Karpas-422 (cell line): ENCODE measurements at regions not wholly inside any gene's neighbourhood (a gene's known extent, or its start where the extent isn't known, plus 50 kb on each side); places are given as distances from the start of the nearest gene placed in this dataset.

Experiments
- DNase-seq: peaks from one replicate; pipeline ENCODE4 v3.0.0-alpha.2; 2015
- H2AFZ ChIP-seq: fragments of 200-600 bp; sonication (generic); 2 replicates; pipeline ENCODE4 v1.6.1; 2014; ENCODE audit warnings: antibody characterized with exemption, low read length, mixed read lengths
- H3K27ac ChIP-seq: fragments of 200-600 bp; sonication (generic); 2 replicates; pipeline ENCODE4 v1.5.1; 2014; ENCODE audit warnings: mild to moderate bottlenecking, low read length, moderate library complexity
- H3K27me3 ChIP-seq: fragments of 200-600 bp; sonication (generic); 2 replicates; pipeline ENCODE4 v1.6.1; 2014; ENCODE audit warnings: low read length, mixed read lengths
- H3K36me3 ChIP-seq: fragments of 200-600 bp; sonication (generic); 2 replicates; pipeline ENCODE4 v1.6.1; 2014; ENCODE audit warnings: low read length, mixed read lengths; ENCODE audit not compliant: insufficient read depth
- H3K4me1 ChIP-seq: fragments of 200-600 bp; sonication (generic); 2 replicates; pipeline ENCODE4 v1.6.1; 2014; ENCODE audit warnings: mild to moderate bottlenecking, low read length, mixed read lengths
- H3K4me2 ChIP-seq: fragments of 200-600 bp; sonication (generic); 2 replicates; pipeline ENCODE4 v1.6.1; 2014; ENCODE audit warnings: low read length, low read depth, mild to moderate bottlenecking; ENCODE audit not compliant: poor library complexity, severe bottlenecking
- H3K4me3 ChIP-seq: fragments of 200-600 bp; sonication (generic); 2 replicates; pipeline ENCODE4 v1.5.1; 2014; ENCODE audit warnings: mild to moderate bottlenecking, antibody characterized with exemption, low read length, mixed read lengths
- H3K79me2 ChIP-seq: fragments of 200-600 bp; sonication (generic); 2 replicates; pipeline ENCODE4 v1.6.1; 2014; ENCODE audit warnings: mild to moderate bottlenecking, low read length, mixed read lengths
- H3K9ac ChIP-seq: fragments of 200-600 bp; sonication (generic); 2 replicates; pipeline ENCODE4 v1.6.0; 2014; ENCODE audit warnings: low read length
- H3K9me2 ChIP-seq: fragments of 200-600 bp; sonication (generic), shearing (Covaris generic); replicated peaks from 2 replicates; pipeline ENCODE4 v1.6.0; 2014; ENCODE audit warnings: mild to moderate bottlenecking, low read length, moderate library complexity; ENCODE audit not compliant: insufficient read depth
- H3K9me3 ChIP-seq: fragments of 300-700, 200-600 bp; sonication (generic); 2 replicates; pipeline ENCODE4 v1.6.1; 2014; ENCODE audit warnings: low read length, mixed read lengths
- H4K20me1 ChIP-seq: fragments of 200-600 bp; sonication (generic); 2 replicates; pipeline ENCODE4 v1.6.1; 2014; ENCODE audit warnings: mild to moderate bottlenecking, antibody characterized with exemption, low read length, low read depth; ENCODE audit not compliant: insufficient read depth

DNA sequence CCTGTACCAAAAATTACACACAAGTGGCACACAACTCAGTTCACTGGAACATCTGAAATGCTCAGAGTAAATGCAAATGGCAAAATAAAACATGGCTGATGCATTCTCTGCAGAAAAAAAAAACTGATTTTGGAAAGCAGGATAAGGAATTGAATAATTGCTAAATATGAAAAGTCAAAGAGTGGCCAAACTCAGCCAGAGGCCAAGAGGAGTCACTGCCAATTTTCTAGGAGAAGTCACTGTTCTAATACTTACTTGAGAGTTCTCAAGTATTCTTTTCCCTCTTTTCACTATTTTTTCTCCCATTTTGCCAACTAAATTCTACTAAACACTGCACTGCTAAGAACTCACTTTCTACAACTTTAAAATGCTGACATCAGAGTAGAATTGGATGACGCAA, 1018.6 kb downstream of the TUSC7 start:
- H3K79me2 ChIP-seq = no peaks in the 10 kb centered on the region
- H3K27ac ChIP-seq = no peak overlapping the region
- H3K9ac ChIP-seq = no peak overlapping the region
- H3K4me1 ChIP-seq = peaks cover 10% of the 10 kb centered on the region
- no peaks in the 10 kb centered on the region for H3K9me3 ChIP-seq
- H3K9me2 ChIP-seq = 0 out of 2 replicates have a peak, but pooled peaks cover 11% of the 10 kb centered on the region
- H3K4me3 ChIP-seq = no peak overlapping the region
- no peaks in the 10 kb centered on the region for H3K27me3 ChIP-seq
- no peaks in the 10 kb centered on the region for H4K20me1 ChIP-seq
- no peak overlapping the region for H2AFZ ChIP-seq
- DNase-seq = no peak
- no peak overlapping the region for H3K4me2 ChIP-seq
- H3K36me3 ChIP-seq = no peaks in the 10 kb centered on the region

DNA sequence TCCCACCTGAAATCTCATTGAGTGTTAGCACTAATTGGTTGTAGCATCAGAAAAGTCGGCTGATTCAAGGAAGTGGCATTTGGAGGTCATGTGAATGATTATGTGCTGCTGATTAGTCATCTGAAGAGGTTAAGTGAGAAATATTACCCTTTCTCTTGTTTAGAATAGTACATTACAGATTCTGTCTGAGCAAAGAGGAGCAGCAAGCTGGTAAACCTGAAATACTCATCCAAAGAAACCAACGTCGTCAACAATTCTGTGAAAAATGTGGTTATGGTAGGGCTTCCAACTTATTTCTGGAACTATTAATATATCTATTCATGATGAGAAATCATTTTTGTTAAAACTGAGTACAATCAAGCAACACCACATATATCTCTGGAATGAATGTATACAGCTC, 1024.9 kb downstream of the TUSC7 start:
- Histone ChIP-seq H3K4me3 (no peak overlapping the region), H3K36me3 (no peaks in the 10 kb centered on the region), H3K4me1 (no peaks in the 10 kb centered on the region)

DNA sequence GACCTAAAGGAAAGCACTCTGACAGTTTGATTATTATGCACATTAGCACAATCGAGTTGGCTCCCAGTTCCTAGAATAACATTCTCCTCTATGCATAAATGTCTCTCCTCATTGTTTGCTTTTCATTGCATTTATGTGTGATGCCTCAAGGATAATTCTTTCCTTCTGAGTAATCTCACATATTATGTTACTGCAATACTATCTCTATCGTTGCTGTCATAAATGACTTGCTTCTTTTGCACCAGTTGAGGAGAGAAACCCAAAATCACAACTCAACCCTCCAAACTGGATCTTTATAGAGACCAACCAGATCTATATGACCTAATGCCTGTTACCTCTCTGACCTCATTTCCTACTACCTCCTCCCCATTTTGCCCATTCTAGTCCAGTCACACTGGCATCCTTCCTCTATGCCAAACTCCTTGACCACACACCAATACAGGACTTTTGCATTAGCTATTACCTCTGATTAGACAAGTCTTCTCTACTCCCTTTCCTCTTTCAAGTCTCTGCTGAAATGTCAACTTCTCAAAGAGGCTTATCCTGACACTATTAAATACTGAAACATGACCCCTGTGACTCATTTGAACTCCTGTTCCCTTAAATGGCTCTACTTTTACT, 1026.0 kb downstream of the TUSC7 start:
- Histone ChIP-seq H3K27me3 (no peaks in the 10 kb centered on the region), H3K9ac (no peak overlapping the region), H3K4me3 (no peak overlapping the region), H3K27ac (no peak overlapping the region), H3K36me3 (no peaks in the 10 kb centered on the region), H4K20me1 (no peaks in the 10 kb centered on the region), H3K9me3 (no peaks in the 10 kb centered on the region), H3K9me2 (no peaks in the 10 kb centered on the region), H3K79me2 (no peaks in the 10 kb centered on the region), H2AFZ (no peak overlapping the region), H3K4me2 (no peak overlapping the region), H3K4me1 (no peaks in the 10 kb centered on the region)
- DNase-seq = no peak

More for the DNA sequence above, 1024.9 kb downstream of the TUSC7 start:
- Histone ChIP-seq H4K20me1 (no peaks in the 10 kb centered on the region), H3K79me2 (no peaks in the 10 kb centered on the region), H3K9me2 (no peaks in the 10 kb centered on the region), H3K4me2 (no peak overlapping the region), H3K9me3 (no peaks in the 10 kb centered on the region), H3K27me3 (no peaks in the 10 kb centered on the region), H3K27ac (no peak overlapping the region), H3K9ac (no peak overlapping the region), H2AFZ (no peak overlapping the region)
- DNase-seq = no peak

DNA sequence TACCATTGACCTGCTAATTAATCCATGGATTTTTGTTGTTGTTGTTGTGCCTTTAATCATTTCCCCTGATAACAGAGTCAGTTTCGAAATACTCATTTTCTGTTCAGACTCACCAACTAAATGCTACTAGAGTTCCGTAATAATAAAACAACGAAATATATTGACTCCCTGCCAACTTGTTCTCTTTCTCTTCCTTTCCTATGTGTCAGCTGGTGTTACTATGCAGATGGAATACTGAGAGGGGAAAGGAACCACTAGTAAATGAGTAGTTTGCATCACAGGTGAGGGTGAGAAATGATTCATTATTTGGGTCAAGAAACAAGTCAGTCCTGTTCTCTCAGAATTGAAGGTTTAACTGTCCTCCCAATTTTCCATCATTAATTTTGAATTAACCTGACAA, 1027.3 kb downstream of the TUSC7 start:
- Histone ChIP-seq H2AFZ (no peak overlapping the region), H3K4me3 (no peak overlapping the region)

DNA sequence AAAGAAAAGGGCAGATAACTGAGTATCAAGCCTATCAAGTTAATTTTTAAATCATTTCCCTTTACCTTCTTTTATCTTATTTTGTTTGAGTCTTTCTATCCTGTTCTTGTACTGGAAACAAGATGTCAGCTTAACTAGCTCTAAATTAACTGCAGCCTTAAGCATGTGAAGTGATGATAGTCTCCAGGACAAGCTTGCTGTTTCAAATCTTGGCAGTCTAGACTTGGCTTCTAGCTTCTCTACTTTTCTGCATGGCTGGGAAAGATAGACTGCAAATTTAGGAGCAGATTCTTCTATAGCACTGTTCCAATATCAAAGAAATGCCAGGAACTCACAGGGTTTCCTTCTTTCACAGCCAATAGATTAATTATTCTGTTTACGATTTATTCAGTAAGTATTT, 1034.4 kb downstream of the TUSC7 start:
- H3K9me2 ChIP-seq = no peaks in the 10 kb centered on the region
- no peak overlapping the region for H2AFZ ChIP-seq

More for the DNA sequence above, 1027.3 kb downstream of the TUSC7 start:
- no peaks in the 10 kb centered on the region for H3K27me3 ChIP-seq
- no peaks in the 10 kb centered on the region for H4K20me1 ChIP-seq
- H3K4me1 ChIP-seq = no peaks in the 10 kb centered on the region
- H3K9me2 ChIP-seq = no peaks in the 10 kb centered on the region
- no peak overlapping the region for H3K27ac ChIP-seq
- no peak for DNase-seq
- no peaks in the 10 kb centered on the region for H3K9me3 ChIP-seq
- H3K79me2 ChIP-seq = no peaks in the 10 kb centered on the region
- H3K4me2 ChIP-seq = no peak overlapping the region
- no peaks in the 10 kb centered on the region for H3K36me3 ChIP-seq
- no peak overlapping the region for H3K9ac ChIP-seq

DNA sequence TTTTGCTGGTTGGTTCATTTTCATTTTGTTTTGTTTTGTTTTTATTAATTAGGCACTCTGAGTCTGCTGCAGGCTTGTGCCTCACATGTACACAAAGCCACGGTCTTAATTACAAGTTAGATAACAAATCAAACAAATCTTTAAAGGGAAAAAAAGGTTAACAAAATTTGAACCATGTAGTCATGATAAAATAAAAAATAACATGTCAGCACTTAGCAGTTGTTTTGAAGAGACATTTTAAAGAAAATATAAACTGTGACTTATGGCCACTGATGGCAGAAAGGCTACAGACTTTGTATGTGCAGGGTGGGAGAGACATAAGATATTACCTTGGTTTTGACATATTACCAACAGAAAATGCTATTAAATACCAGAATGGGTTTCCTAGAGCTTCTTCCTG, 1035.4 kb downstream of the TUSC7 start:
- no peaks in the 10 kb centered on the region for H3K9me2 ChIP-seq
- no peaks in the 10 kb centered on the region for H3K79me2 ChIP-seq
- DNase-seq = no peak
- H3K27ac ChIP-seq = no peak overlapping the region
- no peaks in the 10 kb centered on the region for H3K27me3 ChIP-seq
- no peak overlapping the region for H2AFZ ChIP-seq
- no peaks in the 10 kb centered on the region for H4K20me1 ChIP-seq
- no peaks in the 10 kb centered on the region for H3K4me1 ChIP-seq
- H3K36me3 ChIP-seq = no peaks in the 10 kb centered on the region
- no peak overlapping the region for H3K4me2 ChIP-seq
- no peak overlapping the region for H3K4me3 ChIP-seq
- H3K9ac ChIP-seq = no peak overlapping the region
- H3K9me3 ChIP-seq = no peaks in the 10 kb centered on the region

More for the DNA sequence above, 1034.4 kb downstream of the TUSC7 start:
- Histone ChIP-seq H3K36me3 (no peaks in the 10 kb centered on the region), H3K27me3 (no peaks in the 10 kb centered on the region), H3K9me3 (no peaks in the 10 kb centered on the region), H3K79me2 (no peaks in the 10 kb centered on the region), H3K4me3 (no peak overlapping the region), H3K27ac (no peak overlapping the region), H3K4me1 (no peaks in the 10 kb centered on the region), H4K20me1 (no peaks in the 10 kb centered on the region), H3K9ac (no peak overlapping the region), H3K4me2 (no peak overlapping the region)
- DNase-seq = no peak

DNA sequence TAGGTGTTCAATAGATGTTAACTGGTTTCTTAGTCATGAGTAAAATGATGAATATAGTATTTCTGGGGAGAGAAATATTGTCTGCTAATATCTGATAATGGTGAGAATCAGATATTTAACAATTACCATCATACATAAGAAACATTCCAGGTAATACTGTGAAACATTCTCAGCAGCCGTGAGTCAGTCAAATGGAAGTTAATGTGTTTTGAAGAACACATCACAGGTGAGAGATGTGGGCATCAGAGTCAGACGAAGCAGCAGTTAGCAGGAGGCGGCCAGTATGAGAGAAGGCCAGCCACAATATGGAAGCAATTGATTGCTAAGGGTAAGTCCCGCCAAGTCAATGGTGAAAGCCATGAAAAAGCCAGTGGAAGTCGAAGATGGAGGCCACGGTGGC, 1035.9 kb downstream of the TUSC7 start:
- H3K4me3 ChIP-seq = no peak overlapping the region
- H4K20me1 ChIP-seq = no peaks in the 10 kb centered on the region
- H3K27me3 ChIP-seq = no peaks in the 10 kb centered on the region

DNA sequence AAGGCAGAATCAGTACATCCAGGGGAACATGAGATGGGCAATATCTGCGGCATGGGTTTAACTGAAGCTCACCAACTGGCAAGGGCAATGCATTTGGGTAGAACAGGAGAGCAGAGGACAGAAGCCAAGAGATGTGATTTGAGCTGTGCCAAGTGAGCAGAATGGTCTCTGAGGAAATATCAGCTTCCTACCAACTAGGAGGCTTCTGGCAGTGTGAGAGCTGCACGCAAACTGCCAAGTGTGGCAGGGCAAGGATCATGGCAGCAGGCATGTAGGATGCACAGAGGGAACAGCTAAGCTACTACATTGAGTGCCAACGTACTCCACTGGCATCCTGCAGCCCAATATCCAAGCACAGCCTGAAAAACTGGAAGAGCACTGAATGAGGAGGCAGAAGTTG, 1036.5 kb downstream of the TUSC7 start:
- Histone ChIP-seq H3K36me3 (no peaks in the 10 kb centered on the region), H2AFZ (no peak overlapping the region), H3K9ac (no peak overlapping the region), H4K20me1 (no peaks in the 10 kb centered on the region), H3K4me3 (no peak overlapping the region), H3K4me1 (no peaks in the 10 kb centered on the region), H3K27ac (no peak overlapping the region), H3K9me2 (no peaks in the 10 kb centered on the region), H3K27me3 (no peaks in the 10 kb centered on the region), H3K4me2 (no peak overlapping the region), H3K79me2 (no peaks in the 10 kb centered on the region), H3K9me3 (no peaks in the 10 kb centered on the region)
- no peak for DNase-seq

More for the DNA sequence above, 1035.9 kb downstream of the TUSC7 start:
- Histone ChIP-seq H2AFZ (no peak overlapping the region), H3K9ac (no peak overlapping the region), H3K9me2 (no peaks in the 10 kb centered on the region), H3K4me1 (no peaks in the 10 kb centered on the region), H3K27ac (no peak overlapping the region), H3K36me3 (no peaks in the 10 kb centered on the region), H3K4me2 (no peak overlapping the region), H3K9me3 (no peaks in the 10 kb centered on the region), H3K79me2 (no peaks in the 10 kb centered on the region)
- DNase-seq = no peak
